A673 (cell line): ENCODE measurements at regions not wholly inside any gene's neighbourhood (a gene's known extent, or its start where the extent isn't known, plus 50 kb on each side); places are given as distances from the start of the nearest gene placed in this dataset.

Source experiments
- BruUV-seq: library from RNA; stranded (reverse); fragments of 400-500 nt; replicated peaks from 2 replicates; lab custom pipeline; 2021; lab: Mats Ljungman, UMichigan
- CTCF ChIA-PET: fragments of 300-600 bp; sonication (Branson Sonifier 250); formaldehyde crosslinking; loops from one replicate; lab custom pipeline; 2022; ENCODE audit warnings: antibody characterized with exemption; lab: Charles Lee
- POLR2A ChIA-PET: fragments of 300-600 bp; sonication (Branson Sonifier 250); formaldehyde crosslinking; loops from one replicate; lab custom pipeline; 2022; ENCODE audit warnings: antibody characterized with exemption; ENCODE audit not compliant: low non-redundant PET; lab: Charles Lee
- DNase-seq: peaks from one replicate; pipeline ENCODE4 v3.0.0-alpha.2; 2015; ENCODE audit warnings: low spot score
- H3K27ac ChIP-seq: fragments of 200-600 bp; sonication (generic); 2 replicates; pipeline ENCODE4 v1.5.1; 2016; ENCODE audit warnings: mixed run types, low read depth, mild to moderate bottlenecking, mixed read lengths, antibody characterized with exemption, low read length; ENCODE audit not compliant: poor library complexity, severe bottlenecking
- H3K27me3 ChIP-seq: fragments of 200-600 bp; sonication (generic); replicated peaks from 2 replicates; pipeline ENCODE4 v1.6.1; 2017; ENCODE audit warnings: mixed run types, low read depth, mild to moderate bottlenecking, mixed read lengths, antibody characterized with exemption, low read length; ENCODE audit not compliant: insufficient read depth, poor library complexity
- H3K36me3 ChIP-seq: fragments of 200-600 bp; sonication (generic); 2 replicates; pipeline ENCODE4 v1.6.1; 2016; ENCODE audit warnings: mixed run types, mild to moderate bottlenecking, mixed read lengths, antibody characterized with exemption, low read length; ENCODE audit not compliant: insufficient read depth, poor library complexity, severe bottlenecking
- H3K4me1 ChIP-seq: fragments of 200-600 bp; sonication (generic); 2 replicates; pipeline ENCODE4 v1.6.1; 2017; ENCODE audit warnings: mixed run types, mild to moderate bottlenecking, mixed read lengths, antibody characterized with exemption, low read length; ENCODE audit not compliant: insufficient read depth, poor library complexity, severe bottlenecking
- H3K4me3 ChIP-seq: fragments of 200-600 bp; sonication (generic); 2 replicates; pipeline ENCODE4 v1.5.1; 2016; ENCODE audit warnings: low read depth, mixed run types, mild to moderate bottlenecking, mixed read lengths, low read length; ENCODE audit not compliant: poor library complexity, severe bottlenecking
- H3K9me3 ChIP-seq: fragments of 200-600 bp; sonication (generic); 2 replicates; pipeline ENCODE4 v1.6.1; 2016; ENCODE audit warnings: mixed run types, low read depth, mild to moderate bottlenecking, mixed read lengths, antibody characterized with exemption, low read length; ENCODE audit not compliant: poor library complexity, severe bottlenecking
- EZH2 ChIP-seq: fragments of 200-600 bp; sonication (generic); IDR thresholded peaks from 2 replicates; pipeline ENCODE4 v1.6.1; 2017; ENCODE audit warnings: borderline replicate concordance, low read depth, mild to moderate bottlenecking, mixed read lengths, antibody characterized with exemption, low read length; ENCODE audit not compliant: poor library complexity, severe bottlenecking
- intact Hi-C: fragments of 100-400 bp; cut with micrococcal nuclease; formaldehyde crosslinking; loops from one replicate; pipeline ENCODE4 v1.10.0; 2022; ENCODE audit not compliant: unreplicated experiment
- TF ChIP-seq, protein P1 (sequence below): fragments of 300-800, 200-600 bp; sonication (generic); conservative IDR thresholded peaks from 2 replicates; pipeline ENCODE4 v1.5.1; 2017; ENCODE audit warnings: low read depth, mild to moderate bottlenecking, antibody characterized with exemption, low read length, moderate library complexity, mixed read lengths

GRCh38 chr7:46738796-46739195, 817.7 kb upstream of the IGFBP3 start:
- CTCF ChIA-PET, result no interaction called here
- peaks cover 3% of the 10 kb centered on the region for H3K9me3 ChIP-seq
- TF ChIP-seq EZH2, result no peak
- TF ChIP-seq, protein P1, sequence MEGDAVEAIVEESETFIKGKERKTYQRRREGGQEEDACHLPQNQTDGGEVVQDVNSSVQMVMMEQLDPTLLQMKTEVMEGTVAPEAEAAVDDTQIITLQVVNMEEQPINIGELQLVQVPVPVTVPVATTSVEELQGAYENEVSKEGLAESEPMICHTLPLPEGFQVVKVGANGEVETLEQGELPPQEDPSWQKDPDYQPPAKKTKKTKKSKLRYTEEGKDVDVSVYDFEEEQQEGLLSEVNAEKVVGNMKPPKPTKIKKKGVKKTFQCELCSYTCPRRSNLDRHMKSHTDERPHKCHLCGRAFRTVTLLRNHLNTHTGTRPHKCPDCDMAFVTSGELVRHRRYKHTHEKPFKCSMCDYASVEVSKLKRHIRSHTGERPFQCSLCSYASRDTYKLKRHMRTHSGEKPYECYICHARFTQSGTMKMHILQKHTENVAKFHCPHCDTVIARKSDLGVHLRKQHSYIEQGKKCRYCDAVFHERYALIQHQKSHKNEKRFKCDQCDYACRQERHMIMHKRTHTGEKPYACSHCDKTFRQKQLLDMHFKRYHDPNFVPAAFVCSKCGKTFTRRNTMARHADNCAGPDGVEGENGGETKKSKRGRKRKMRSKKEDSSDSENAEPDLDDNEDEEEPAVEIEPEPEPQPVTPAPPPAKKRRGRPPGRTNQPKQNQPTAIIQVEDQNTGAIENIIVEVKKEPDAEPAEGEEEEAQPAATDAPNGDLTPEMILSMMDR, result no peak
- BruUV-seq, result no TSS peak
- no peak overlapping the region for H3K27ac ChIP-seq
- intact Hi-C loops, result no loop called here
- no peaks in the 10 kb centered on the region for H3K27me3 ChIP-seq
- no peak for DNase-seq
- H3K36me3 ChIP-seq, result no peaks in the 10 kb centered on the region
- no peak overlapping the region for H3K4me3 ChIP-seq
- H3K4me1 ChIP-seq, result no peaks in the 10 kb centered on the region
- POLR2A ChIA-PET, result no interaction called here

DNA sequence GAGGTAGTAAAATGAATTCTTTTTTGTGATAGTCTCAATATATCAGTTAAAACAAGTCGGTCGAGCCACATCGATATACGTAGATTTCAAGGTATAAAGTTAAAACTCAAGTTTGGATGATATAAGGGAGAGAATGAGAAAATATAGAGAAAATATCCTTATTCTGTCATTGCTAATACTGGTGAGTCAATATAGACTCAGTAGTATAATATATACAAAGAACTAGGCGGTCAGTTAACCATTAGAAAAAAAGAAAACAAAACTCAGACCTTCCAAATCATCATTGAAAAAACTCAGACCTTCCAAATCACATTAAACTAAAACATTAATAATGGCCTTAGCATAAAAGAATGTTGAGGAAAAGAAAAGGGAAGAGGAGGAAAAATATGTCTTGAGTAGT, 817.1 kb upstream of the IGFBP3 start:
- TF ChIP-seq, protein P1, result no peak
- no peak for TF ChIP-seq EZH2
- POLR2A ChIA-PET, result no interaction called here

GRCh38 chr7:46725838-46726237, 804.8 kb upstream of the IGFBP3 start:
- Histone ChIP-seq H3K27ac (no peak overlapping the region), H3K36me3 (no peaks in the 10 kb centered on the region), H3K9me3 (no peaks in the 10 kb centered on the region), H3K27me3 (no peaks in the 10 kb centered on the region), H3K4me1 (no peaks in the 10 kb centered on the region), H3K4me3 (no peak overlapping the region)
- BruUV-seq, result no TSS peak
- ChIA-PET POLR2A (no interaction called here), CTCF (no interaction called here)
- intact Hi-C loops, result no loop called here
- DNase-seq, result no peak
- TF ChIP-seq EZH2, result no peak

More for the DNA sequence above, 817.1 kb upstream of the IGFBP3 start:
- CTCF ChIA-PET, result no interaction called here
- Histone ChIP-seq H3K4me3 (no peak overlapping the region), H3K36me3 (no peaks in the 10 kb centered on the region), H3K27me3 (no peaks in the 10 kb centered on the region), H3K9me3 (peaks cover 3% of the 10 kb centered on the region), H3K4me1 (no peaks in the 10 kb centered on the region), H3K27ac (no peak overlapping the region)
- no TSS peak for BruUV-seq
- intact Hi-C loops, result no loop called here
- DNase-seq, result no peak

DNA sequence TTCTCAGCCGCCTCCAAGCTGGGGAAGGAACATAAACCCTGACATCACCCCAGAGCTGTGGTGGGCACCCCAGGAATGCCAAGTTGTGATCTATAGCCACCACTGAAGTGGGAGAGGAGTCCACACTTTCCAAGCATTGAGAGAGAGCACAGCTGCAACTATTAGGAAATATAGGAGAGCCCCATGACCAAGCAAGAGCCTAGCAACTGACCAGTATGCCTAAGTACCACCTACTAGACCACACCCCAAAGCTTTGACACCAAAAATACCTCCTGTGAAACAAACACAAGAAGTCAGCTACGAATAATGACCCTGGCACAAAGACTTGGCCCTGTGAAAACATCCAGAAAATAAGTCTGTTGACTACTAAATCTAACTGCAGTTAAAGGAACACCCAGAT, 804.1 kb upstream of the IGFBP3 start:
- intact Hi-C loops, result no loop called here
- no peak for DNase-seq
- Histone ChIP-seq H3K4me1 (no peaks in the 10 kb centered on the region), H3K27me3 (no peaks in the 10 kb centered on the region), H3K4me3 (no peak overlapping the region), H3K27ac (no peak overlapping the region), H3K36me3 (no peaks in the 10 kb centered on the region), H3K9me3 (no peaks in the 10 kb centered on the region)
- no TSS peak for BruUV-seq
- TF ChIP-seq, protein P1, result no peak
- no peak for TF ChIP-seq EZH2
- POLR2A ChIA-PET, result no interaction called here
- CTCF ChIA-PET, result no interaction called here
